ENCODE measurements at regions not wholly inside any gene's neighbourhood (a gene's known extent, or its start where the extent isn't known, plus 50 kb on each side); places are given as distances from the start of the nearest gene placed in this dataset.
"Not testable (repeated sequence)": the region's sequence is repeated elsewhere in the genome, so short reads cannot be mapped to it uniquely, and the experiment has no call there.

DNA sequence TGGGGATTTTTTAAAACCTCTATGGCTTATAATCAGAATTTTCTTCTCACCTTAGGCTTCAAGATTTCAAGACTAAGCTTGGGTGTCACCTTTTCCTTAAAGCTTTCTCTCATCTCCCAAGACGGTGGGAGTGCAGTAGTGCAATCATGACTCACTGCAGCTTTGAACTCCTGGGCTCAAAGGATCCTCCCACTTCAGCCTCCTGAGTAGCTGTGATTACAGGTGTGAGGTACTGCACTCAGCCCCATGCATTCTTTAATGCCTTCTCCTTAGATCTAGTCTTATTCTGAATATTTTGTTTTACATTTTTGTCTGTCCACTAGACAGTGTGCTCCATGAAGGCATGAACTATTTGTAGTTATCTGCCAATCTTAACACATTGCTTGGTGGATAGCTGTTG, 55.7 kb upstream of the FAT3 start:
- Mint-ChIP-seq H3K4me1 (ENCODE audit: low read depth) (no peaks in the 10 kb centered on the region), H3K36me3 (ENCODE audit: low read depth) (no peaks in the 10 kb centered on the region), H3K4me3 (no peak overlapping the region), H3K27me3 (ENCODE audit: insufficient read depth) (no peaks in the 10 kb centered on the region), H3K27ac (no peak overlapping the region), H3K9me3 (no peaks in the 10 kb centered on the region)
- no peak for DNase-seq (ENCODE audit: low spot score)
- intact Hi-C loops (cut with micrococcal nuclease), result no loop called here

DNA sequence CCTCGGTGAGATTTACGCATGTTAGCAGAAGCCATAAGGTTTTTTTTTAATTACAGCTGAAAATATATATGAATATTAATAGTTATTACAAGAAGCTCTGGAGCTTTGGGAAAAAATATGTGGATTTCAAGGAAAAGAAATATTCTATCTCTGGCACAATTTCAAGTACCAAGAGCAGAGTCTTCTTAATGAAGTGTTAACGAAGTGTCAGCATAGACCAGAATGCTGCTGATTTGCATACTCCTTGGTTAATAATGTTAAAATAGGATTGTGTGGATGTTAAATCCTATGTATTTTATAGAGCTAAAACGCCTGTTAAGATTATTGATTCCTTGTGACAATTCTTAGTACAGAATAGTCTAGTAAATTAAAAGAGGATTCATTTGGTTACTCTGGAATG, 57.0 kb upstream of the FAT3 start:
- DNase-seq (ENCODE audit: low spot score), result no peak
- intact Hi-C loops (cut with micrococcal nuclease), result no loop called here
- H3K36me3 Mint-ChIP-seq (ENCODE audit: low read depth), result no peaks in the 10 kb centered on the region
- no peaks in the 10 kb centered on the region for H3K27me3 Mint-ChIP-seq (ENCODE audit: insufficient read depth)
- H3K27ac Mint-ChIP-seq, result no peak overlapping the region
- H3K4me3 Mint-ChIP-seq, result no peak overlapping the region
- no peaks in the 10 kb centered on the region for H3K9me3 Mint-ChIP-seq
- no peaks in the 10 kb centered on the region for H3K4me1 Mint-ChIP-seq (ENCODE audit: low read depth)

DNA sequence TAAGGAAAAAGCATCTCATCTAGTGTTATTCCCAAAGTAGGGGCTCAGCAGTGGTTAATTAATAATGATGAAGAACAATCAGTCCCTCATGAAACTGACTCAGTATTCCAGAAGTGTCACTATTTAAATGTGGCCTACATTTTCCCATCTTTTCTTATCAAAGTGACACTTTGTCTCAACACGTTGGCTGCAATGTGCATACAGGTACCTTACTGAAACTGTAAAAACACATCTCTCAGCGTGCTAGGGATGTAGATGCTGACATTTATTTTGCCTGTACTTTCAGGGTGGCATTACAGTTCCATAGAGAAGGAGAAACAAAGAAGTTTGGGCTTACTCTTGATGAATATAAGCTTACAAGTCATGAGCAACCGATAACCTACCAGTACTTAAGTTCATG, 58.3 kb upstream of the FAT3 start:
- no peaks in the 10 kb centered on the region for H3K36me3 Mint-ChIP-seq (ENCODE audit: low read depth)
- no peaks in the 10 kb centered on the region for H3K4me1 Mint-ChIP-seq (ENCODE audit: low read depth)
- H3K9me3 Mint-ChIP-seq, result no peaks in the 10 kb centered on the region
- no peak overlapping the region for H3K4me3 Mint-ChIP-seq
- DNase-seq (ENCODE audit: low spot score), result no peak
- intact Hi-C loops (cut with micrococcal nuclease), result no loop called here
- H3K27ac Mint-ChIP-seq, result no peak overlapping the region
- no peaks in the 10 kb centered on the region for H3K27me3 Mint-ChIP-seq (ENCODE audit: insufficient read depth)

DNA sequence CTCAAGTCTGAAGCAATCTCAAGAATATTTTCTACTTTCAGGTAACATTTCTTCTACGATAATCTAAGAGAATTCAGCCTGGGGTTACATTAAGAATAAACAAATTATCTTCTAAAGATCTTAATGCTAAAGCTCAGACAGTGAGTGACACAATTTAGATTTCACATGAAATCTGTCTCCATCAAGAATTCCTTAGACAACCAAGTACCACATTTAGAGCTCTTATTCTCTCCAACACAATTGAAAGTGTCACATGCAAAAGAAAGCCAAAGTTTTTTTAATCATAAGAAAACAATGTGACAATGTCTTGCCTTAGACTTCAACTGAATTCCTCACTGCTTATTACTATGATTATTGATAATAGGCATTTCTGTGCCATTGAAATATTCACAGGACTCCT, 60.7 kb upstream of the FAT3 start:
- H3K27me3 Mint-ChIP-seq (ENCODE audit: insufficient read depth), result no peaks in the 10 kb centered on the region
- H3K9me3 Mint-ChIP-seq, result no peaks in the 10 kb centered on the region
- H3K36me3 Mint-ChIP-seq (ENCODE audit: low read depth), result no peaks in the 10 kb centered on the region
- intact Hi-C loops (cut with micrococcal nuclease), result no loop called here
- no peak overlapping the region for H3K27ac Mint-ChIP-seq
- H3K4me3 Mint-ChIP-seq, result no peak overlapping the region
- no peaks in the 10 kb centered on the region for H3K4me1 Mint-ChIP-seq (ENCODE audit: low read depth)
- no peak for DNase-seq (ENCODE audit: low spot score)

DNA sequence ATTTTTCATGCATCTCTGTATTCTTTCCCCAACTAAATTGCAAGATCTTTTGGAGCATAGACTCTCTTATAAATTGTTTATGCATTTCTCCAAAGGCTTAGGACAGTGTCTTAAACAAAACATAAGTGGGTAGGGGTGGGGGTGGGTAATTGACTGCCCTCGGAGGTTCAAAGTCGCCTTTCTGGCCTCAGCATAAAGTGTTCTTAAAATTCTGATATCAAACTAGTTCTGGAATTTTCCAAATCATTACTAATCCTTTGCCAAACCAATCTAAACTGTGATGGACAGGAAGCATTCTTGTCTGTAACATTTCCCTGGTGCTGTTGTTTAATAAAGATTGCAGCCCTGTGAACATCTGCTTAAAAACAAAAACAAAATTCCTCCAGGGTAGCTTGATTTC, 61.8 kb upstream of the FAT3 start:
- no peaks in the 10 kb centered on the region for H3K9me3 Mint-ChIP-seq
- no peaks in the 10 kb centered on the region for H3K36me3 Mint-ChIP-seq (ENCODE audit: low read depth)
- DNase-seq (ENCODE audit: low spot score), result no peak
- intact Hi-C loops (cut with micrococcal nuclease), result no loop called here
- H3K27me3 Mint-ChIP-seq (ENCODE audit: insufficient read depth), result no peaks in the 10 kb centered on the region
- H3K4me1 Mint-ChIP-seq (ENCODE audit: low read depth), result no peaks in the 10 kb centered on the region
- H3K27ac Mint-ChIP-seq, result no peak overlapping the region
- H3K4me3 Mint-ChIP-seq, result no peak overlapping the region

DNA sequence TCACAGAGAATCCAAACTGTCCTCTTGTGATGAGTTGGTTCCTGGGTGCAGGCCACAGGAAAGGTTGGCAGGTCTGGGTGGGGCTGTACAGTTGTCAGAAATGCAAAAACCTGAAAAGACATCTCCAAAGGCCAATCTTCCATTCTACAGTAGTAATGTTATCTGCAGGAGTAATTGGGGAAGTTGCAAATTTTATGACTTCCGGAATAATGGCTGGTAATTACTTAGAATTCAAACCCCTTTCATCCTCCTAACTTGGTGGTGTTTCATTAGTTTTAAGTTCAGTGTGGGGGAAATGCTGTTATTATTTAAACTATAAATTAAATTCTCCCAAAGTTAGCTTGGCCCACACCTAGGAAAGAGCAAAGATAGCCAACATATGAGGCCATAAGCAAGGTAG, 64.7 kb upstream of the FAT3 start:
- no peaks in the 10 kb centered on the region for H3K27me3 Mint-ChIP-seq (ENCODE audit: insufficient read depth)
- no peaks in the 10 kb centered on the region for H3K4me1 Mint-ChIP-seq (ENCODE audit: low read depth)
- intact Hi-C loops (cut with micrococcal nuclease), result no loop called here
- no peak overlapping the region for H3K27ac Mint-ChIP-seq
- no peak for DNase-seq (ENCODE audit: low spot score)
- H3K4me3 Mint-ChIP-seq, result no peak overlapping the region
- no peaks in the 10 kb centered on the region for H3K36me3 Mint-ChIP-seq (ENCODE audit: low read depth)
- no peaks in the 10 kb centered on the region for H3K9me3 Mint-ChIP-seq

DNA sequence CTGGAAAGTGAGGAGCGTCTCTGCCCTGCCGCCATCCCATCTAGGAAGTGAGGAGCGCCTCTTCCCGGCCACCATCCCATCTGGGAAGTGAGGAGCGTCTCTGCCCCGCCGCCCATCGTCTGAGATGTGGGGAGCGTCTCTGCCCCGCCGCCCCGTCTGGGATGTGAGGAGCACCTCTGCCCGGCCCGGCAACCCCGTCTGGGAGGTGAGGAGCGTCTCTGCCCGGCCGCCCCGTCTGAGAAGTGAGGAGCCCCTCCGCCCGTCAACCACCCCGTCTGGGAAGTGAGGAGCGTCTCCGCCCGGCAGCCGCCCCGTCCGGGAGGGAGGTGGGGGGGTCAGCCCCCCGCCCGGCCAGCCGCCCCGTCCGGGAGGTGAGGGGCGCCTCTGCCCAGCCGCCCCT, 67.2 kb upstream of the FAT3 start:
- DNase-seq (ENCODE audit: low spot score); intact Hi-C loops (cut with micrococcal nuclease); H3K4me1 Mint-ChIP-seq (ENCODE audit: low read depth); H3K27me3 Mint-ChIP-seq (ENCODE audit: insufficient read depth); H3K4me3 Mint-ChIP-seq; H3K9me3 Mint-ChIP-seq; H3K36me3 Mint-ChIP-seq (ENCODE audit: low read depth); H3K27ac Mint-ChIP-seq: not testable (repeated sequence)

DNA sequence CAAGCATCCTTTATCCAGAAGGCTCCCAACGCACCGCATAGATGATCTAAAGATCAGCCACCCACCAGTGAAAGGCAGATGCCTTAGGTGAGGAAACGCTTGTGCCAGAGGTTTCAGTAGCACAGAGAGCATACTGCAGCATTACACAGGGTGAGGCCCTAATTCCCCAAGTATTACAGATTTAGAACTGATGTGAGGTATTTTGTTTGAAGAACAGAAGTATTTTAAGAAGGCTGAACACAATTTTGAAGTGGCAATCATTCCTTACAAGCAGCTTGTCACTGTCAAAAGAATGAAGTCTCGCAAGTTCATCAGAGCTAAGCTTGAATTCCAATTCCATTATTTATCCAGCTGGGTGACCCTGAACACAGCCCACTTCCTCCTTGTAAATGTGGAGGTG, 70.0 kb upstream of the FAT3 start:
- no peak overlapping the region for H3K4me3 Mint-ChIP-seq
- intact Hi-C loops (cut with micrococcal nuclease), result no loop called here
- no peaks in the 10 kb centered on the region for H3K36me3 Mint-ChIP-seq (ENCODE audit: low read depth)
- H3K4me1 Mint-ChIP-seq (ENCODE audit: low read depth), result no peaks in the 10 kb centered on the region
- H3K9me3 Mint-ChIP-seq, result no peaks in the 10 kb centered on the region
- H3K27me3 Mint-ChIP-seq (ENCODE audit: insufficient read depth), result no peaks in the 10 kb centered on the region
- no peak overlapping the region for H3K27ac Mint-ChIP-seq
- DNase-seq (ENCODE audit: low spot score), result no peak

DNA sequence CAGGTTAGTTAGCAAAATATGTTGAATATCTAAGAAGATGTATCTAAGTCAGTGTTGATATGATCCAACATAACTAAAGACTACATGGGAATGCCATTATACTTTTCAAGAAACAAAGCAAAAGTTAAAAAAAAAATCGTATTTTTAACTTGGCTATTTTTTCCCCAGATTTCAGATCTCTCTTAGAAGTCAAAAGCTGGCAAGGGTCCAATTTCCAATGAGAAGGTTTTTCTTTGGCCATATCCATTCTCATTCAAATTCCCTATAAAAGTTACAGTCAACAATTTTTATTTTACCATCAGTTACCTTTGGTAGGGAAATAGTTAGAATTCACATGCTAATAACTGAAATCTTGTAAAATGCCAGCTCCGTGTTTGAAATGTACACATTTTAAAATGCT, 70.5 kb upstream of the FAT3 start:
- Mint-ChIP-seq H3K27me3 (ENCODE audit: insufficient read depth) (no peaks in the 10 kb centered on the region), H3K4me3 (no peak overlapping the region), H3K27ac (no peak overlapping the region), H3K4me1 (ENCODE audit: low read depth) (no peaks in the 10 kb centered on the region), H3K9me3 (no peaks in the 10 kb centered on the region), H3K36me3 (ENCODE audit: low read depth) (no peaks in the 10 kb centered on the region)
- intact Hi-C loops (cut with micrococcal nuclease), result no loop called here
- DNase-seq (ENCODE audit: low spot score), result no peak

DNA sequence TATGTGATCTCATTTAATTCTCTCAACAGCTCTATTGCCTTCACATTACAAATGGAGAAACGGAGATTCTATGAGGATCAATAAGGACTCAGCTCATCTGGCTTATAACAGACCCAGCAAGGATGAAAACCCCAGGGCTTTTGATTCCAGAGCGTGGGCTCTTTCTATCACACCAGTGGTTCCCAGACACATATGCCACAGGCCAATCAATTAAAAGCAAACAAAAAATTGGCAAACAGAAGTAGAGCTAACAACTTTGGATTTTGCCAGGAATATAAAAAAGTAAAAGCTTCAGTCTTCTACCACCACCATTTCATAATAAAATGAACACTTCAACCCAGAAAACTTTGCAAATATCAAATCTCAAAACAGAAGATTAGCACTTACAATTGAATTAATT, 71.1 kb upstream of the FAT3 start:
- H3K4me1 Mint-ChIP-seq (ENCODE audit: low read depth), result no peaks in the 10 kb centered on the region
- no peak overlapping the region for H3K4me3 Mint-ChIP-seq
- no peaks in the 10 kb centered on the region for H3K36me3 Mint-ChIP-seq (ENCODE audit: low read depth)
- H3K9me3 Mint-ChIP-seq, result no peaks in the 10 kb centered on the region
- H3K27ac Mint-ChIP-seq, result no peak overlapping the region
- no peak for DNase-seq (ENCODE audit: low spot score)
- H3K27me3 Mint-ChIP-seq (ENCODE audit: insufficient read depth), result no peaks in the 10 kb centered on the region
- intact Hi-C loops (cut with micrococcal nuclease), result no loop called here

DNA sequence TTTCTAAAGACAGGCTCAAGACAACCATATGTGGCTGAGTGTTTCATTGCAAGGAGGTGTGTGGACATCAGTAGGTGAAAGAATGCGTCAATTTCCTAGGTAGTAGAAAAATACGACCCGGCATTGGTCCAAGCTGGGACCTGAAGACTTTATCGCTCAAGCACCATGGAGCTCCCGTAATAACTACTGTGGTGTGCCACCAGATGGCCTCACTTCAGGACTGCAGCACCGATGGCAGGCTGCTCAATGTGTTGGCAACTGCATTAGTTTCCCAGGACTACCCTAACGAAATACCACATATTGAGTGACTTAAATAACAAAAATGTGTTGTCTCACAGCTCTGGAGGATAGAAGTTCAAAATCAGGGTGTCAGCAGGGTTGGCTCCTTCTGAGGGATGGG, 72.4 kb upstream of the FAT3 start:
- Mint-ChIP-seq H3K4me3 (no peak overlapping the region), H3K9me3 (no peaks in the 10 kb centered on the region), H3K27ac (no peak overlapping the region), H3K4me1 (ENCODE audit: low read depth) (no peaks in the 10 kb centered on the region), H3K27me3 (ENCODE audit: insufficient read depth) (no peaks in the 10 kb centered on the region), H3K36me3 (ENCODE audit: low read depth) (no peaks in the 10 kb centered on the region)
- intact Hi-C loops (cut with micrococcal nuclease), result no loop called here
- no peak for DNase-seq (ENCODE audit: low spot score)

DNA sequence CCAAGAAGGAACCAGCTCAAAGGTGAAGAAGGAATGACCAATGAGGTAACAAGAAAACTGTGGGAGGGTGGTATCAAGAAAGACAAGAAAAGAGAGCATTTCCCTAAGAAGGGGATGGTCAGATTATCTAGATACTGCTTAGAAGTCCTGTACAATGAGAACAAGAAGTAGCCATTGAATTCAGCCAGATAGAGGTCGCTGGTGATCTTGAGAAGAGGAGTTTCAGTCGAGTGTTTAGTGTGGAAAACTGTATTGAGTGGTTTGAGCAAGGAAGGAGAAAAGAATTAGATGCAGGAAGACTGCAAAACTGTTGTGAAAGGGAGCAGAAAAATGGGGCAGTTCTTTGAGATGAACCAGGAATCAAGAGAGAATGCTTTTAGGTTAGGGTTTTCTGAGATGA, 74.6 kb upstream of the FAT3 start:
- no peaks in the 10 kb centered on the region for H3K36me3 Mint-ChIP-seq (ENCODE audit: low read depth)
- no peak overlapping the region for H3K4me3 Mint-ChIP-seq
- H3K4me1 Mint-ChIP-seq (ENCODE audit: low read depth), result no peaks in the 10 kb centered on the region
- no peaks in the 10 kb centered on the region for H3K27me3 Mint-ChIP-seq (ENCODE audit: insufficient read depth)
- no peak for DNase-seq (ENCODE audit: low spot score)
- intact Hi-C loops (cut with micrococcal nuclease), result no loop called here
- no peak overlapping the region for H3K27ac Mint-ChIP-seq
- H3K9me3 Mint-ChIP-seq, result no peaks in the 10 kb centered on the region

DNA sequence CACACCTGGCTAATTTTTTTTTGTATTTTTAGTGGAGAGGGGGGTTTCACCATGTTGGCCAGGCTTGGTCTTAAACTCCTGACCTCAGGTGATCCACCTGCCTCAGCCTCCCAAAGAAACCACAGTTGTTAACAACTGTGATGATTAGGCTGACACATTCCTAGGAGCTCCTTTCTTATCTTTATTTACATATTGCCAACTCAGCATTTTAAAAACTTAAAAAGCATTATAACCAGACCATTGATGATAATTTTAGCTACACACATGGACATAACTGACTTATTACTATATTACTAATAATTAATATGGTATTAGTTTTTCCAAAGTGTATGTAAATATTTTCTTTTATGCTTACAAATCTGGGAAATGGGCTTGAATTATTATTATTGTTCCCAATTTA, 82.9 kb upstream of the FAT3 start:
- no peaks in the 10 kb centered on the region for H3K4me1 Mint-ChIP-seq (ENCODE audit: low read depth)
- intact Hi-C loops (cut with micrococcal nuclease), result no loop called here
- peaks cover 4% of the 10 kb centered on the region for H3K9me3 Mint-ChIP-seq

DNA sequence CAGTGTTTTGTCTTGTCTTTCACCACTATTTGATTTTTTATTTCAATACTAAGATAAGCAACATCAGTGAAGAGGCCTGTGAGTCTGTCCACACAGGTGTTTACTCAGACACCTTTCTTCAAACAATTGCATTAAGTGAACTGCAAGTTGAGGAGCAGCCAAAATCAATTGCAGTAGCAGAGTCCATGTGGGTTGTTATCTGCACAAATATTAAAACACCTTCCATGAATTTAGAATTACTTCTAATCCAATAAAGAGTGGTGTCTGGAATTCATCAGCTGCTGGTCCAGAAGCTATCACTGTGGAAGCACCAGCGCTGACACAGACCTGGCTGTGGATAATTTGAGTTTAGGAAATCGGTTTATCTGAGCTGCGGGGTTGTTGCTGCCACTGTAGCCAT, 83.5 kb upstream of the FAT3 start:
- no peak overlapping the region for H3K4me3 Mint-ChIP-seq
- H3K9me3 Mint-ChIP-seq, result peaks cover 4% of the 10 kb centered on the region

More for the DNA sequence above, 82.9 kb upstream of the FAT3 start:
- no peak overlapping the region for H3K27ac Mint-ChIP-seq
- no peak for DNase-seq (ENCODE audit: low spot score)
- no peak overlapping the region for H3K4me3 Mint-ChIP-seq
- no peaks in the 10 kb centered on the region for H3K27me3 Mint-ChIP-seq (ENCODE audit: insufficient read depth)
- H3K36me3 Mint-ChIP-seq (ENCODE audit: low read depth), result no peaks in the 10 kb centered on the region

More for the DNA sequence above, 83.5 kb upstream of the FAT3 start:
- no peaks in the 10 kb centered on the region for H3K27me3 Mint-ChIP-seq (ENCODE audit: insufficient read depth)
- intact Hi-C loops (cut with micrococcal nuclease), result no loop called here
- no peak for DNase-seq (ENCODE audit: low spot score)
- H3K4me1 Mint-ChIP-seq (ENCODE audit: low read depth), result no peaks in the 10 kb centered on the region
- H3K36me3 Mint-ChIP-seq (ENCODE audit: low read depth), result no peaks in the 10 kb centered on the region
- no peak overlapping the region for H3K27ac Mint-ChIP-seq
